GM12878 (cell line): ENCODE measurements at regions not wholly inside any gene's neighbourhood (a gene's known extent, or its start where the extent isn't known, plus 50 kb on each side); places are given as distances from the start of the nearest gene placed in this dataset.

Source experiments
- ATAC-seq: fragments of 200-7000 bp; cut with Tn5 transposase; 3 replicates; pipeline ENCODE4 v1.9.1; 2020; ENCODE audit warnings: mild to moderate bottlenecking, moderate library complexity
- BruUV-seq: library from RNA; stranded (reverse); fragments of 400-500 nt; replicated peaks from 2 replicates; lab custom pipeline; 2021; lab: Mats Ljungman, UMichigan
- CTCF ChIA-PET: fragments of 300-600 bp; sonication (Branson Sonifier 250); formaldehyde crosslinking; extraction: SDS; loops from one replicate; lab custom pipeline; 2021; ENCODE audit warnings: inconsistent platforms; lab: Yijun Ruan, JAX
- POLR2A ChIA-PET: fragments of 350-600 bp; formaldehyde crosslinking; extraction: SDS; loops from one replicate; lab custom pipeline; 2021; ENCODE audit warnings: inconsistent platforms; lab: Charles Lee
- RAD21 ChIA-PET: fragments of 300-600 bp; sonication (Branson Sonifier 250); formaldehyde crosslinking; loops from one replicate; lab custom pipeline; 2023; ENCODE audit warnings: antibody characterized with exemption; ENCODE audit not compliant: unreplicated experiment; lab: Charles Lee
- SMC1A ChIA-PET: fragments of 300-600 bp; sonication (Branson Sonifier 250); formaldehyde crosslinking; loops from one replicate; lab custom pipeline; 2023; ENCODE audit not compliant: unreplicated experiment, uncharacterized antibody; lab: Charles Lee
- DNase-seq: peaks from one replicate; pipeline ENCODE4 v3.0.0-alpha.2; 2011; ENCODE audit warnings: low read depth, low spot score
- FAIRE-seq: peaks from 3 replicates; lab custom pipeline; 2011; peaks lifted over from hg19 to GRCh38; lab: Jason Lieb, UNC
- H2AFZ ChIP-seq: 2 replicates; pipeline ENCODE4 v1.6.0; 2011; ENCODE audit warnings: low read depth, low read length, control low read depth; ENCODE audit not compliant: control insufficient read depth
- H3K27ac ChIP-seq: 2 replicates; pipeline ENCODE4 v1.5.1; 2011; ENCODE audit warnings: control low read depth; ENCODE audit not compliant: control insufficient read depth, insufficient read depth
- H3K27me3 ChIP-seq, 2 experiments: replicated peaks in 1 of 2; 2 replicates each; pipeline versions ENCODE4 v1.6.0 to v1.6.1; 2011; ENCODE audit warnings: low read length in 1 of 2; ENCODE audit not compliant: control insufficient read depth in 2 of 2, insufficient read depth in 2 of 2
- H3K36me3 ChIP-seq, 2 experiments: 2 replicates each; pipeline ENCODE4 v1.5.1; 2011; ENCODE audit warnings: low read length in 1 of 2; ENCODE audit not compliant: control insufficient read depth in 2 of 2, insufficient read depth in 2 of 2
- H3K4me1 ChIP-seq: 2 replicates; pipeline ENCODE4 v1.6.1; 2011; ENCODE audit warnings: mild to moderate bottlenecking, low read length, moderate library complexity, mixed read lengths; ENCODE audit not compliant: control insufficient read depth, insufficient read depth
- H3K4me2 ChIP-seq: 2 replicates; pipeline ENCODE4 v1.6.0; 2011; ENCODE audit warnings: control low read depth; ENCODE audit not compliant: control insufficient read depth, insufficient read depth
- H3K4me3 ChIP-seq: fragments of 200-600 bp; sonication (generic); 2 replicates; pipeline ENCODE4 v1.5.1; 2016
- H3K79me2 ChIP-seq: 2 replicates; pipeline ENCODE4 v1.6.0; 2011; ENCODE audit warnings: low read length; ENCODE audit not compliant: control insufficient read depth, insufficient read depth
- H3K9ac ChIP-seq: 2 replicates; pipeline ENCODE4 v1.8.0; 2011; ENCODE audit warnings: low read length, control low read depth, mixed read lengths; ENCODE audit not compliant: control insufficient read depth, insufficient read depth
- H3K9me3 ChIP-seq: replicated peaks from 3 replicates; pipeline ENCODE4 v1.5.1; 2011; ENCODE audit warnings: mild to moderate bottlenecking, low read length; ENCODE audit not compliant: control insufficient read depth, insufficient read depth
- H4K20me1 ChIP-seq: 2 replicates; pipeline ENCODE4 v1.6.0; 2011; ENCODE audit not compliant: control insufficient read depth, insufficient read depth
- MYC ChIP-seq: IDR thresholded peaks from 2 replicates; pipeline ENCODE4 v1.6.1; 2011; ENCODE audit warnings: mild to moderate bottlenecking, low read length, moderate library complexity, inconsistent platforms; ENCODE audit not compliant: insufficient read depth, insufficient replicate concordance, insufficient read length, severe bottlenecking
- POLR2A ChIP-seq: IDR thresholded peaks from 2 replicates; pipeline ENCODE4 v1.6.1; 2011; ENCODE audit warnings: low read depth, mild to moderate bottlenecking, low read length
- RAD21 ChIP-seq: IDR thresholded peaks from 2 replicates; pipeline ENCODE4 v1.6.1; 2011; ENCODE audit warnings: mild to moderate bottlenecking, low read depth, low read length, moderate library complexity; ENCODE audit not compliant: insufficient read depth
- RBBP5 ChIP-seq: fragments of 200-600 bp; sonication (generic); conservative IDR thresholded peaks from 2 replicates; pipeline ENCODE4 v1.6.1; 2016
- STAT1 ChIP-seq: fragments of 450-650 bp; conservative IDR thresholded peaks from 2 replicates; pipeline ENCODE4 v1.6.1; 2014; ENCODE audit warnings: antibody characterized with exemption, mild to moderate bottlenecking
- YY1 ChIP-seq: IDR thresholded peaks from 2 replicates; pipeline ENCODE4 v1.6.1; 2011; ENCODE audit warnings: low read depth, mild to moderate bottlenecking, low read length
- ZNF622 ChIP-seq: fragments of 450-650 bp; IDR thresholded peaks from 2 replicates; pipeline ENCODE4 v1.6.1; 2017; ENCODE audit warnings: mild to moderate bottlenecking, inconsistent platforms
- WGBS: methylation state at CpG from one replicate; pipeline ENCODE4 v1.1.6; 2016; ENCODE audit warnings: low lambda C conversion rate; ENCODE audit not compliant: insufficient replicate concordance, insufficient coverage; ENCODE audit errors: missing lambda C conversion rate; 5-methylcytosine and 5-hydroxymethylcytosine counted together
- in situ Hi-C: fragments of 300-500 bp; cut with MboI; formaldehyde crosslinking; loops from 9 replicates; pipeline ENCODE4 v1.14.3; 2018; ENCODE audit warnings: mixed read lengths
- intact Hi-C: fragments of 100-400 bp; cut with micrococcal nuclease; formaldehyde crosslinking; loops from one replicate; pipeline ENCODE4 v1.14.2; 2022; ENCODE audit not compliant: unreplicated experiment
- TF ChIP-seq, protein P1 (sequence below), 3 experiments: IDR thresholded peaks in 2 of 3; conservative IDR thresholded peaks in 1 of 3; 2 replicates each; pipeline ENCODE4 v1.5.1; 2011; ENCODE audit warnings: low read depth in 3 of 3, low read length in 3 of 3, mild to moderate bottlenecking in 3 of 3, control low read depth in 2 of 3, moderate library complexity in 2 of 3, inconsistent platforms in 1 of 3, mixed read lengths in 1 of 3; ENCODE audit not compliant: control insufficient read depth in 2 of 3, insufficient read depth in 1 of 3; ENCODE audit errors: extremely low read depth in 1 of 3
- TF ChIP-seq, protein P2 (sequence below): IDR thresholded peaks from 2 replicates; pipeline ENCODE4 v1.6.1; 2011; ENCODE audit warnings: borderline replicate concordance, low read depth, mild to moderate bottlenecking, moderate library complexity, low read length; ENCODE audit not compliant: insufficient read depth, poor library complexity, severe bottlenecking

DNA sequence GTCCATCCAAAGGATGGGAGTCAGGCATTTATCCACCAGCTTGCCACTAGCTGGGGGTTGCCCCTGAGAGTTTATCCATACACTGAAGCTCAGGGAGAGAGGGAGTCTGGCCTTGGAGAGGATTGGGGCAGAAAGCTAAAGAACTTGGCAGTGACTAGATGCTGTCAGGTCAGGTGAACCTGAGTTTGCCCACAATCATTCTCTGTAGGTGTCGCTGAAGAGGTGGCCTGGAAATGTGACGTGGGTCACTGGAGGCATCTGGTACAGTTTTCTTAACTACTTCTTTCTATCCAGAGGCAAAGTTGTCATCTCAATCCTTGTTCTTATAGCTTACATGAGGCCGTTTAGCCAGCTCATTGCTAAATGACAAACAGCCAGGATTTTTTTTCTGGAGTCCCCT lies 298.0 kb upstream of the CTNNB1 start:
- POLR2A ChIA-PET = interaction anchor here (0.7 kb wide), 1 partner anchor 78 kb away, joined by 3 read pairs; no protein-coding TSS in a partner anchor
- SMC1A ChIA-PET = interaction anchor here (0.9 to 1.2 kb wide), 4 partner anchors 8 to 314 kb away, joined by 3 read pairs; no protein-coding TSS in a partner anchor

More for the DNA sequence above, 298.0 kb upstream of the CTNNB1 start:
- CTCF ChIA-PET = interaction anchor here (1.6 kb wide), 1 partner anchor 10 kb away, joined by 3 read pairs; no protein-coding TSS in a partner anchor
- DNase-seq = no peak
- RAD21 ChIA-PET = interaction anchor here (0.6 to 0.7 kb wide), 2 partner anchors 71 to 301 kb away, joined by 3 read pairs; no protein-coding TSS in a partner anchor
- intact Hi-C loops = no loop called here
- no peak overlapping the region for H3K4me2 ChIP-seq
- no peaks in the 10 kb centered on the region for H3K36me3 ChIP-seq
- H3K9ac ChIP-seq = no peak overlapping the region
- no peak for TF ChIP-seq YY1
- TF ChIP-seq, protein P1, sequence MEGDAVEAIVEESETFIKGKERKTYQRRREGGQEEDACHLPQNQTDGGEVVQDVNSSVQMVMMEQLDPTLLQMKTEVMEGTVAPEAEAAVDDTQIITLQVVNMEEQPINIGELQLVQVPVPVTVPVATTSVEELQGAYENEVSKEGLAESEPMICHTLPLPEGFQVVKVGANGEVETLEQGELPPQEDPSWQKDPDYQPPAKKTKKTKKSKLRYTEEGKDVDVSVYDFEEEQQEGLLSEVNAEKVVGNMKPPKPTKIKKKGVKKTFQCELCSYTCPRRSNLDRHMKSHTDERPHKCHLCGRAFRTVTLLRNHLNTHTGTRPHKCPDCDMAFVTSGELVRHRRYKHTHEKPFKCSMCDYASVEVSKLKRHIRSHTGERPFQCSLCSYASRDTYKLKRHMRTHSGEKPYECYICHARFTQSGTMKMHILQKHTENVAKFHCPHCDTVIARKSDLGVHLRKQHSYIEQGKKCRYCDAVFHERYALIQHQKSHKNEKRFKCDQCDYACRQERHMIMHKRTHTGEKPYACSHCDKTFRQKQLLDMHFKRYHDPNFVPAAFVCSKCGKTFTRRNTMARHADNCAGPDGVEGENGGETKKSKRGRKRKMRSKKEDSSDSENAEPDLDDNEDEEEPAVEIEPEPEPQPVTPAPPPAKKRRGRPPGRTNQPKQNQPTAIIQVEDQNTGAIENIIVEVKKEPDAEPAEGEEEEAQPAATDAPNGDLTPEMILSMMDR (IDR thresholded peaks at IDR 0.05 in 2 of 3, conservative IDR thresholded peaks at IDR 0.05 in 1 of 3; ENCODE audit: control insufficient read depth in 2 of 3, extremely low read depth in 1 of 3, insufficient read depth in 1 of 3, low read depth in 3 of 3, low read length in 3 of 3) = peak in 1 of 3 experiments; percentile 28; a peak in 1 of 6 replicates
- no peak for TF ChIP-seq MYC
- TF ChIP-seq POLR2A = no peak
- no peak for TF ChIP-seq STAT1
- TF ChIP-seq RAD21 = peak; percentile 17; the same call in 1 of the 2 replicates
- no peak for TF ChIP-seq ZNF622
- TF ChIP-seq, protein P2, sequence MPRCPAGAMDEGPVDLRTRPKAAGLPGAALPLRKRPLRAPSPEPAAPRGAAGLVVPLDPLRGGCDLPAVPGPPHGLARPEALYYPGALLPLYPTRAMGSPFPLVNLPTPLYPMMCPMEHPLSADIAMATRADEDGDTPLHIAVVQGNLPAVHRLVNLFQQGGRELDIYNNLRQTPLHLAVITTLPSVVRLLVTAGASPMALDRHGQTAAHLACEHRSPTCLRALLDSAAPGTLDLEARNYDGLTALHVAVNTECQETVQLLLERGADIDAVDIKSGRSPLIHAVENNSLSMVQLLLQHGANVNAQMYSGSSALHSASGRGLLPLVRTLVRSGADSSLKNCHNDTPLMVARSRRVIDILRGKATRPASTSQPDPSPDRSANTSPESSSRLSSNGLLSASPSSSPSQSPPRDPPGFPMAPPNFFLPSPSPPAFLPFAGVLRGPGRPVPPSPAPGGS = no peak
- TF ChIP-seq RBBP5 = no peak
- TF ChIP-seq, all 136 proteins: peak for 2
- 37% methylated on average over 3 of the region's 3 CpGs for WGBS
- in situ Hi-C loops = no loop called here
- Histone ChIP-seq H2AFZ (no peak overlapping the region), H4K20me1 (no peaks in the 10 kb centered on the region), H3K27me3 (no peaks in the 10 kb centered on the region), H3K4me1 (no peaks in the 10 kb centered on the region), H3K27ac (no peak overlapping the region), H3K4me3 (no peak overlapping the region), H3K9me3 (no peaks in the 10 kb centered on the region), H3K79me2 (no peaks in the 10 kb centered on the region)
- ATAC-seq = peak; percentile 40
- FAIRE-seq = no peak
- no TSS peak for BruUV-seq
